Suppressor macrophage treated with lipopolysaccharide for 4 hours (primary cell): ENCODE measurements at regions not wholly inside any gene's neighbourhood (a gene's known extent, or its start where the extent isn't known, plus 50 kb on each side); places are given as distances from the start of the nearest gene placed in this dataset.

Experiments used
- DNase-seq: peaks from one replicate; pipeline ENCODE4 v3.0.0-alpha.2; 2020

DNA sequence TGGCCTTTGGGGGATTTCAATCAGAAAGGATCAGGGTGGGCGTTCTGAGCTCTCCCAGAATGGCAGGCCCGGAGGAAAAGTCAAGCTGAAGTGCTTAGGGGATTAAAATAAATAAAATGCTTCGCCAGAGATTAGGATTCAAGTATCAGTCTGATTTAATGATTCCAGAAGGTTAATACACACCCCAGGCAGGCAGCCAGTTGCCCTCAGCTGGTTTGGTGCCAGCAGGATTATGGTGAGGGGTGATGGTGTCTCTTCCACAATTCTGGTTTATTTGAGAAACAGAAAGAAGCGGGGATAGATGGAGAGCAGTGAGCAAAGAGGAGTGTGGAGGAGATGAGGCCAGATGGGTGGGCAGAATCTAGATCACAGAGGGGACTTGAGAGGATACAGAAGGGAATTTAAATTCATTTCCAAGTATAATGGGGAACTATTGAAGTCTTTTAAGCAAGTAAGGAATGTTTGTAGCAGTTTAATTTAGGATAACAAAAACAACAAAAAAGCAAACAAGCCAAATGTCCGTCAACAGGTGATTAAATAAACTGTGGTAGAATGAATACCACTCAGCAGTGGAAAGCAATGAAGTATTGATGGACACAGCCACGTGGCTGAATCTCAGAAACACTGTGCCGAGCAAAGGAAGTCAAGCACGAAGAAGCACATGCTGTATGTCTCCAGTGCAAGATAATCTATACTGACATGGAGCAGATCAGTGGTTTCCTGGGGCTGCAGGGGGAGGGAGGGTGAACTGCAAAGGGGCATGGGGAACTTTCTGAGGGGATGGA, 297.7 kb downstream of the MSX2 start:
- no peak for DNase-seq

DNA sequence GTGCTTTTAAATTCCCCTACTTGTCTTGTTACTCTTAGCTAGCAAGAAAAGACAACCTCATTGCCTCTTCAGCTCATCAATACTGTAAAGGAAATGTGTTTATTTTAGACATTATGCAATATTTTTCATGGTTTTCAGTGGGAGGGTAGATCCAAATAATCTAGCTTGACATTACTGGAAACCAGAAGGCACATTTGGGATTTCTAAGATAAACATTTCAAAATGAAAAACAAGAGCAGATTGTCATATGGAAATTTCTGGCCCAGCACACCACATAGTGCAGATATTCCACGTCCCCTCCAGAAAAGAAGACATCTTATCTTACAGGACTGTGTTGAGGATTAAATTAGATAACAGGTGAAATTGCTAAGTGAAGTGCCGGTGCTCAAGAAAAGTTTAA, 296.9 kb downstream of the MSX2 start:
- DNase-seq: no peak

DNA sequence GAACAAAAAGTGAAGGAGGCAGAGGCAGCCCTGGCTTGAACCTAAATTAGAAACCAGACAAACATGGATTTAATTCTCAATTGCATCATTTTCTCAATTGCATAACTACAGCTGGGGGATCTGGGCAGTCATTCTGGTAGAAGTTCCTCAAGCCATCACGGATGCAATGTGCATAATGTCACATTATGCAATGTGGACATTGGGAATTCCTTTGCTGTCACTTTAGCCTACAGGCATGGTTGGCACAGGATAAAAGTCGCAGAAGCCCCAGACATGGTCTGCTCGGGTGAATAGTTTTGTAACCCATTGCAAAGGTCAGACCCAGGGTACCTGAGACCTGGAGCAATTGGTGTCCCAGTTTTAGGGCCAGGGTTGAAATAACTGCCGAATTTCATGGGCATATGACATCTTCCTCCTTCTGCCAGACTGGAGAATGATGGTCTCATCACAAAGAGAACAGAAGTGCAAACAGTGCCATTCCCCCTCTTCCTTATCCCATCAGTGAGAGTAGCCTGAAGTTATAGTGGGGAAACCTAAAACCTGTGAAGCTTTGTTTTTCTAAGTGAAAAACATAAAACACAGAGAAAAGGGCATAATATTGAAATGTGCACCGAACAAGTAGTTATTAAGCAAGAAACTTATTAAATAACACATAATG, 290.8 kb downstream of the MSX2 start:
- peak; percentile 2 for DNase-seq

- DNase-seq: no peak
These were observed 288.9 kb downstream of the MSX2 start for GRCh38 chr5:175013251-175013650.

- DNase-seq: no peak
These were observed 287.9 kb downstream of the MSX2 start for GRCh38 chr5:175012267-175012666.

- DNase-seq: no peak
These were observed 279.1 kb downstream of the MSX2 start for GRCh38 chr5:175003531-175003930.

- DNase-seq: no peak
These were observed 277.7 kb downstream of the MSX2 start for GRCh38 chr5:175001876-175002645.

DNA sequence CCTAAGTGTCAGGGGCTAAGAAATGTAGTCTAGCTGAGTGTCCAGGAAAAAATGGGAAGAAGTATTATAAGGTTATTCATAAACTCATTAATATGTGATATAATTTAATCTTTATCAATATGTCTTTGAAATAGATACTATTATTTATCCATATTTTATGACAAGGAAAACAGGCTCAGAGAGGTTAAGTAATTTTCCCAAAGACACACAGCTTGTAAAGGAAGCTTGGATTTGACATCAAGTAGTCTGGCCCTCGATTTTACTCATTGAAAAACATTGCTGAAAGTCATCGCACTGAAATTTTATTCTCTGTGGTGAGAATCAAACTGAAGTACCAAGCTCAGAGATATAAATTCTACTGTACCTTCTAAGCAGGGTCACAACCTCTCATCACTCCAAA, 276.9 kb downstream of the MSX2 start:
- DNase-seq: no peak

DNA sequence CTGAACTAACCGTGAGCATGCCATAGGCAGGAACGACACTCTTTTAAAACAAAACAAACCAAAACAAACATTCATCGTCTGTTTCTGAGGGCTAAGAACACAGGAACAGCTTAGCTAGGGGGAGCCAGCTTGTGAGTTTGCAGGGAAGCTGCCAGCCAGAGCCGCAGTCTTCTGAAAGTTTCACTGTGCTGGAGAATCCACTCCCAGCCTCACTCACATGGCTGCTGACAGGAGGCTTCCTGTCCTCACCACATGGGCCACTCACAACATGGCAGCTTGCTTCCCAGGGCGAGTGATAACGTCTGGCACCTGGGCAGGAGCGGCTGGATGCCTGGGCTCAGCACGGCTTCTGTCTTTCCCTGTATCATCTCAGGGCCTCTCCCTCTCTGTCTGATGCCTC, 275.2 kb downstream of the MSX2 start:
- DNase-seq: no peak

GRCh38 chr5:174998131-174998730, 273.8 kb downstream of the MSX2 start:
- no peak for DNase-seq

GRCh38 chr5:174997688-174998087, 273.3 kb downstream of the MSX2 start:
- no peak for DNase-seq

DNA sequence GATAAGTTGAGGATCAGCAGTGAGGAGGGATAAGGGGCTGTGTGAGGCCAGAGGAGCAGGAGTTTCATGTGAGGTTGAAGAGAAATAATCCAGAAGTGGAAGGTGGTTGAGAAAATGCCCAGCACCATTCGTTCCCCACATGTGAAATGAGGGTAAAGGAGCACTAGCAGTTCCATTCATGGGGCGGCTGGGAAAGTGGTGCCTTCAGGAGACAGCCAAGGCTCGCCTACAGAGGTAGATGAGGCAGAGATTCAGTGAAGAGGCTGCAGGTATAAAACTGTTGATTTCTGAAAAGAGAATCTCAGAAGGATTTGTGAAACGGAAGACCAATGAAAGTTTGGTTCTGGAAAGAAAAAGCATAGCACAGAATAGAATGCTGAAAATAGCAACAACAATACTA, 272.6 kb downstream of the MSX2 start:
- DNase-seq: no peak

DNA sequence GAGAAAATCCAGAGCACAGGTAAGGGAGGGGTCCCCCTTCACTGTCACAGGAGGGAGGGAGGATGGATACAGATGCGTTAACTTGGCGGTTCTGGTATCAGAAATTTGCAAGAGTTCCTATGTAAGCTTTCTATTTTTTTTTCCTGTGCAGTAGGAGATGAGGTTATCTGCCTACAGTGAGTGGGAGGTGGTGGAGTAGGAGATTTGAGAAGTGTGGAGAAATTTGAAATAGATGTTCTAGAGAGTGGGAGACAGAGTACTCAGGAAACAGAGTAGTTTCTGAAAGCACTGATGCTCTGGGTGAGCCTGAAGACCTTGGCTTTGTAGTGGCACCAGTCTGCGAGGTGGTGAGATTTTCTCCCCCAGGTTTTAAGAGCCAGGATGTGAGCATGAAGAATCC, 271.4 kb downstream of the MSX2 start:
- no peak for DNase-seq

- no peak for DNase-seq
These were observed 267.5 kb downstream of the MSX2 start for GRCh38 chr5:174991847-174992246.

GRCh38 chr5:174990909-174991308, 266.5 kb downstream of the MSX2 start:
- DNase-seq: no peak

DNA sequence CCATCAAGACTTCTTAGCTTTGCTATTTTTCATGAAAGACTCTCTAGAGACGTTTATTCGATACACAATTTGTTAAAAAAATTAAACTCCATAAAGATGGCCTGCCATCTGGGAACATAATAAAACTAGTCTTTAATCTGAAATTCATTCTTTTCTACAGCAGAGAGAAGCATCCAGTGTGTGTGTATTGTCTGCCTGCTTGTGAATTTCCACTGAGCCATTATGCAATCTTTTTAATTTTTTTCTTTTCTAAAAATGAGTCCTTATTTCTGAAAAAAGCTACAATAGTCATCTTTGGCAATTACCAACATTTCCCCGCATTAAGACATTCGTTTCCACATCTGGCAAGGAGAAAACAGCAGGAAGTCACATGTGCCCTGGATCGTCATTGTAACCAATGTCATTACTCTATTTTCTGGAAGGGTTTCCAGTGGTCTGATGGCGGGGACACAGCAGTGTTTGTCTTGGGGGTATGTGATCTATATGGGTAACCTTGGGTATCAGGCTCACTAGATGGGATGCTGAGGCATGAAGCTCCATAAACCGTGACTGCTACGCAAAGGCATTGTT, 263.1 kb downstream of the MSX2 start:
- DNase-seq: no peak

- no peak for DNase-seq
These were observed 260.5 kb downstream of the MSX2 start for GRCh38 chr5:174984863-174985262.

DNA sequence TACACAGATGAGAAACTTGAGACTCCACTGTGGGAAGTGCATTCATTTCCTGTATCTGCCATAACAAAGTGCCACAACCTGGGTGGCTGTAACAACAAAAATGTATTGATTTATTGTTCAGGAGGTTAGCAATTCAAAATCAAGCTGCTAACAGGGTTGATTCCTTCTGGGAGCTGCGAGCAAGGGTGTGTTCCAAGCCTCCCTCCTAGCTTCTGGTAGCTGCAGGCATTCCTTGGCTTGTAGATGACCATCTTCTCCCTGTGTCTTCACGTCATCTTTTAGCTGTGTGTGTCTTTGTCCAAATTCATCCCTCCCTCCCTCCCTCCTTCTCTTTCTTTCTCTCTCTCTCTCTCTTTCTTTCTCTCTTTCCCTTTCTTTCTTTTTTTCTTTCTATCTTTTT, 258.1 kb downstream of the MSX2 start:
- no peak for DNase-seq

- DNase-seq: no peak
These were observed 257.0 kb downstream of the MSX2 start for GRCh38 chr5:174981416-174981815.

DNA sequence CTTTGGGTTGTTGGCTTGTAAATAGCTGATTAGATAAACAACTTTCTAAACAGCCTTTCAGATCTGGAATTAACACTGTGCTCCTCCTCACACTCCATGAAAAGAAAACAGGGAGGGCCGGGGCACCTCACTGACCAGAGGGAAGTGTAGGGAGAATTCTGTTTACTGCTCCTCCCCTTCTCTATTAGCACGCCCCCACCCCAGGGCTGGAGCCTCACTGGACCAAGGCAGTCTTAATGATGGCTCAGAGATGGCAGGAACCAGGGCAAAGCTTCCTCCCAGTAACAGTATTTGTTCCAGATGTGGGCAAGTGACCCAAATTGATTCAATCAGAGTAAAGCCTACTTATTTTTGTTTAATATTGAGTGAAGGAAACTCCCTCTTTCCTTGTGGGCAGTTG, 256.6 kb downstream of the MSX2 start:
- DNase-seq: no peak

GRCh38 chr5:174972291-174972690, 247.9 kb downstream of the MSX2 start:
- no peak for DNase-seq

GRCh38 chr5:174971210-174971609, 246.8 kb downstream of the MSX2 start:
- DNase-seq: no peak

DNA sequence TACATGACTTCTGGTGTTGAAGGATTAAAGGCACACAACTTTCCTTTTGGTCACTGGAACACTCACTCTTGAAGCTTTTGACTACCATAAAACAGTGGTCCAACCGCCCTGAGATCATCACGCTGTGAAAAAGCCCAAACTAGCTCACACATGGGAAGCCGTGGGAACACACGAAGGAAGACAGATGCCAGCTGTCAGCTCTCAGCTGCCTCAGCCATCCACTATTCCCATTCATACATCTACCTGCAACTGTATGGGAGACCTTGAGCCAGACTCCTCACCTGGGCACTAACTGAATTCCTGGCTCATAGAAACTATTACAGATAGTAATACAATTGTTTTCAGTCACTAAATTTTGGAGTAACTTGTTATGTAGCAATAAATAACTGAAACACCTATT, 246.1 kb downstream of the MSX2 start:
- no peak for DNase-seq
